ENCODE measurements at regions not wholly inside any gene's neighbourhood (a gene's known extent, or its start where the extent isn't known, plus 50 kb on each side); places are given as distances from the start of the nearest gene placed in this dataset.
A peak's percentile ranks its signal among the peaks of the same experiment; 100 is the strongest.

- DNase-seq = peak; percentile 0
These were observed 122.2 kb upstream of the SERF1A start for GRCh38 chr5:70778240-70778639.

Data from CD4-positive, alpha-beta T cell treated with Interferon gamma for 1 hour (primary cell).